Endothelial cell of umbilical vein (primary cell): ENCODE measurements at regions not wholly inside any gene's neighbourhood (a gene's known extent, or its start where the extent isn't known, plus 50 kb on each side); places are given as distances from the start of the nearest gene placed in this dataset.

Source experiments
- BruUV-seq: library from RNA; stranded (reverse); fragments of 400-500 nt; replicated peaks from 2 replicates; lab custom pipeline; 2021; lab: Mats Ljungman, UMichigan
- CTCF ChIA-PET: fragments of 300-600, 350-600 bp; sonication (Branson Sonifier 250); formaldehyde crosslinking; loops from one replicate; lab custom pipeline; 2021; ENCODE audit warnings: antibody characterized with exemption, inconsistent platforms; lab: Charles Lee
- POLR2A ChIA-PET: fragments of 300-600, 350-600 bp; sonication (Branson Sonifier 250); formaldehyde crosslinking; loops from one replicate; lab custom pipeline; 2021; ENCODE audit warnings: antibody characterized with exemption, inconsistent platforms; lab: Charles Lee
- DNase-seq: peaks from one replicate; pipeline ENCODE4 v3.0.0-alpha.2; 2011; ENCODE audit warnings: low read depth, low spot score
- FAIRE-seq: peaks from 2 replicates; lab custom pipeline; 2011; peaks lifted over from hg19 to GRCh38; lab: Jason Lieb, UNC
- H2AFZ ChIP-seq: 2 replicates; pipeline ENCODE4 v1.6.0; 2012; ENCODE audit warnings: low read depth, low read length, control low read depth, inconsistent platforms
- H3K27ac ChIP-seq: 2 replicates; pipeline ENCODE4 v1.5.1; 2011; ENCODE audit warnings: low read depth, mild to moderate bottlenecking, control low read depth, low read length, moderate library complexity; ENCODE audit not compliant: insufficient read depth
- H3K27me3 ChIP-seq, 2 experiments: 2 replicates each; pipeline versions ENCODE4 v1.6.0 to v1.6.1; 2011; ENCODE audit warnings: low read length in 2 of 2, mixed read lengths in 1 of 2; ENCODE audit not compliant: control insufficient read depth in 2 of 2, insufficient read depth in 2 of 2
- H3K36me3 ChIP-seq, 2 experiments: 2 replicates in 1 of 2; 3 replicates in 1 of 2; pipeline ENCODE4 v1.5.1; 2011; ENCODE audit warnings: low read length in 2 of 2, mild to moderate bottlenecking in 1 of 2, moderate library complexity in 1 of 2; ENCODE audit not compliant: control insufficient read depth in 2 of 2, insufficient read depth in 2 of 2; ENCODE audit errors: extremely low read depth in 1 of 2
- H3K4me1 ChIP-seq: 3 replicates; pipeline ENCODE4 v1.5.1; 2011; ENCODE audit warnings: mild to moderate bottlenecking, low read length; ENCODE audit not compliant: control insufficient read depth, insufficient read depth; ENCODE audit errors: extremely low read depth
- H3K4me2 ChIP-seq: 2 replicates; pipeline ENCODE4 v1.6.1; 2011; ENCODE audit warnings: low read length, control low read depth, mixed read lengths; ENCODE audit not compliant: insufficient read depth
- H3K4me3 ChIP-seq, 3 experiments: fragments of 200-600 bp in 1 of 3; sonication (generic), shearing (Covaris generic) in 1 of 3; replicated peaks in 1 of 3; 2 replicates each; pipeline ENCODE4 v1.5.1; 2011 to 2016; ENCODE audit warnings: control low read depth in 3 of 3, low read length in 3 of 3, mild to moderate bottlenecking in 2 of 3, inconsistent platforms in 1 of 3, low read depth in 1 of 3, moderate library complexity in 1 of 3; ENCODE audit not compliant: insufficient read depth in 1 of 3
- H3K79me2 ChIP-seq: 2 replicates; pipeline ENCODE4 v1.6.0; 2012; ENCODE audit warnings: low read length, inconsistent platforms; ENCODE audit not compliant: control insufficient read depth, insufficient read depth
- H3K9ac ChIP-seq: replicated peaks from 2 replicates; pipeline ENCODE3; 2011; ENCODE audit warnings: low read length, control low read depth; ENCODE audit not compliant: insufficient read depth; ENCODE audit errors: extremely low read depth
- H3K9me1 ChIP-seq: replicated peaks from 3 replicates; pipeline ENCODE4 v1.6.0; 2011; ENCODE audit warnings: mild to moderate bottlenecking, low read length; ENCODE audit not compliant: control insufficient read depth, insufficient read depth; ENCODE audit errors: extremely low read depth
- H3K9me3 ChIP-seq: replicated peaks from 2 replicates; pipeline ENCODE4 v1.5.1; 2012; ENCODE audit warnings: low read length, inconsistent platforms; ENCODE audit not compliant: control insufficient read depth, insufficient read depth
- H4K20me1 ChIP-seq: replicated peaks from 2 replicates; pipeline ENCODE3; 2011; ENCODE audit warnings: mild to moderate bottlenecking, low read length; ENCODE audit not compliant: control insufficient read depth, insufficient read depth; ENCODE audit errors: extremely low read depth
- CTCF ChIP-seq, 2 donors: IDR thresholded peaks; 1 replicate in 1 of 2; 2 replicates in 1 of 2; pipeline ENCODE4 v1.5.1; 2011; ENCODE audit warnings: low read length in 2 of 2, mild to moderate bottlenecking in 2 of 2, moderate library complexity in 2 of 2, control low read depth in 1 of 2, inconsistent platforms in 1 of 2, low read depth in 1 of 2; ENCODE audit not compliant: insufficient read depth in 1 of 2; ENCODE audit errors: extremely low read depth in 1 of 2
- EZH2 ChIP-seq: IDR thresholded peaks from 2 replicates; pipeline ENCODE4 v1.6.1; 2012; ENCODE audit warnings: borderline replicate concordance, low read depth, mild to moderate bottlenecking, moderate library complexity, low read length, inconsistent platforms; ENCODE audit not compliant: severe bottlenecking
- FOS ChIP-seq: IDR thresholded peaks from 2 replicates; pipeline ENCODE4 v1.6.1; 2011; ENCODE audit warnings: mild to moderate bottlenecking, low read length, moderate library complexity, borderline replicate concordance; ENCODE audit not compliant: insufficient read depth
- GATA2 ChIP-seq: IDR thresholded peaks from 2 replicates; pipeline ENCODE4 v1.7.0; 2011; ENCODE audit warnings: low read depth, mild to moderate bottlenecking, moderate library complexity, mixed read lengths, low read length; ENCODE audit not compliant: insufficient read length, insufficient read depth
- JUN ChIP-seq: IDR thresholded peaks from 2 replicates; pipeline ENCODE4 v1.6.1; 2011; ENCODE audit warnings: borderline replicate concordance, low read depth; ENCODE audit not compliant: insufficient read length, insufficient read depth
- MAX ChIP-seq: IDR thresholded peaks from 2 replicates; pipeline ENCODE4 v1.6.1; 2011; ENCODE audit not compliant: insufficient read depth, insufficient read length
- MYC ChIP-seq: IDR thresholded peaks from one replicate; pipeline ENCODE4 v1.6.1; 2011; ENCODE audit warnings: mild to moderate bottlenecking, low read depth, low read length
- POLR2A ChIP-seq: IDR thresholded peaks from 2 replicates; pipeline ENCODE4 v1.6.1; 2012; ENCODE audit warnings: low read depth, mild to moderate bottlenecking, control low read depth, low read length
- POLR2AphosphoS5 ChIP-seq: IDR thresholded peaks from 2 replicates; pipeline ENCODE4 v1.6.1; 2012; ENCODE audit warnings: low read depth, mild to moderate bottlenecking, control low read depth, low read length, moderate library complexity; ENCODE audit not compliant: insufficient read depth
- dilution Hi-C: fragments of 300-500 bp; cut with MboI; formaldehyde crosslinking; loops from one replicate; pipeline ENCODE4 v1.15.0; 2019; ENCODE audit warnings: low sequenced_read_pairs; ENCODE audit not compliant: extremely low pct_ligation_motif_present
- intact Hi-C: fragments of 100-400 bp; cut with micrococcal nuclease; formaldehyde crosslinking; loops from one replicate; pipeline ENCODE4 v1.10.0; 2022

- no TSS peak for BruUV-seq
- dilution Hi-C loops (no loop called here), intact Hi-C loops (no loop called here)
- Histone ChIP-seq H3K36me3 (no peaks in the 10 kb centered on the region), H4K20me1 (no peaks in the 10 kb centered on the region), H3K4me1 (no peaks in the 10 kb centered on the region), H3K79me2 (no peaks in the 10 kb centered on the region), H3K27ac (no peak overlapping the region), H3K27me3 (no peaks in the 10 kb centered on the region), H3K4me3 (no peak overlapping the region), H3K4me2 (no peak overlapping the region), H3K9me3 (no peaks in the 10 kb centered on the region), H3K9me1 (no peaks in the 10 kb centered on the region), H2AFZ (no peak overlapping the region), H3K9ac (no peak overlapping the region)
- FAIRE-seq (no peak), DNase-seq (no peak)
- POLR2A ChIA-PET, result no interaction called here
- CTCF ChIA-PET, result interaction anchor here (1.5 kb wide), 1 partner anchor 18 kb away, joined by 3 read pairs; no protein-coding TSS in a partner anchor
- TF ChIP-seq GATA2, result no peak
- TF ChIP-seq POLR2A, result no peak
- no peak for TF ChIP-seq JUN
- no peak for TF ChIP-seq EZH2
- no peak for TF ChIP-seq POLR2AphosphoS5
- TF ChIP-seq CTCF (IDR thresholded peaks at IDR 0.05; ENCODE audit: extremely low read depth in 1 of 2, insufficient read depth in 1 of 2, low read depth in 1 of 2, low read length in 2 of 2), result no peak
- no peak for TF ChIP-seq MYC
- no peak for TF ChIP-seq FOS
- no peak for TF ChIP-seq MAX
Measured at GRCh38 chr3:99191186-99191585, 289.7 kb upstream of the DCBLD2 start.
